Stimulated activated effector memory CD8-positive, alpha-beta T cell treated with anti-CD3 and anti-CD28 coated beads, Interleukin-12 subunit alpha, Interleukin-12 subunit beta, amount 100 ng/mL, for 72 hours (primary cell): ENCODE measurements at regions not wholly inside any gene's neighbourhood (a gene's known extent, or its start where the extent isn't known, plus 50 kb on each side); places are given as distances from the start of the nearest gene placed in this dataset.
"Not testable (repeated sequence)": the region's sequence is repeated elsewhere in the genome, so short reads cannot be mapped to it uniquely, and the experiment has no call there.

Source experiments
- ATAC-seq: fragments of 150-1000 bp; cut with Tn5 transposase; 2 replicates; pipeline ENCODE4 v1.10.0; 2021
- DNase-seq, 2 donors: peaks; one replicate each; pipeline ENCODE4 v3.0.0; 2021 to 2022; ENCODE audit warnings: low spot score in 2 of 2
- H3K27ac Mint-ChIP-seq: one replicate; pipeline ENCODE4 v1.8.0; 2022; ENCODE audit warnings: mild to moderate bottlenecking, mixed read lengths
- H3K36me3 Mint-ChIP-seq: one replicate; pipeline ENCODE4 v1.8.0; 2022; ENCODE audit warnings: mild to moderate bottlenecking, mixed read lengths
- H3K4me1 Mint-ChIP-seq: one replicate; pipeline ENCODE4 v1.8.0; 2022; ENCODE audit warnings: mixed read lengths
- H3K4me3 Mint-ChIP-seq: one replicate; pipeline ENCODE4 v1.8.0; 2022; ENCODE audit warnings: mild to moderate bottlenecking, mixed read lengths
- H3K9me3 Mint-ChIP-seq: one replicate; pipeline ENCODE4 v1.8.0; 2022; ENCODE audit warnings: mixed read lengths

GRCh38 chr1:189274267-189274666 lies 1203.4 kb downstream of the BRINP3 start:
- Mint-ChIP-seq H3K27ac (no peak overlapping the region), H3K9me3 (peaks cover 15% of the 10 kb centered on the region), H3K4me1 (no peaks in the 10 kb centered on the region), H3K4me3 (no peak overlapping the region), H3K36me3 (no peaks in the 10 kb centered on the region)
- no peak for ATAC-seq
- DNase-seq = no peak

DNA sequence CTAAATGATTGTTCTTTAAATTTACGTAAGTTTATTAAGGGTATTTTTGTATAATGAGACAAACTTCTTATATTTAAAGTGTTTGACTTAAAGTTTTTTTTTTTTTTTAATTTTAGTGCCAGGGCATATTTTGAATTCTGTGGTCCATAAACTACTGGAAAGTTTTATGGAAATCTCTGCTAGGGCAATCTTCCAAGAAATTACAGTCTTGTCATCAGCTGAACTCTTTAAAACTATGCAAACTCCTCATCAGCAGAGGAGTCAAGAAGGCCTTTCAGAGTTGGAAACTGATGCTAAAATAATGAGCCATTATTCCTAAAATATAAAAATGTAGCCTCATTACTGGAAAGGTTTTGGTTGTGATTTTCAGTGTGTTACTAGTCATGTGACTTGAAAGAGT lies 1201.9 kb downstream of the BRINP3 start:
- no peaks in the 10 kb centered on the region for H3K4me1 Mint-ChIP-seq
- no peak for ATAC-seq
- no peak overlapping the region for H3K27ac Mint-ChIP-seq
- H3K9me3 Mint-ChIP-seq = peaks cover 15% of the 10 kb centered on the region
- H3K4me3 Mint-ChIP-seq = no peak overlapping the region
- no peak for DNase-seq
- H3K36me3 Mint-ChIP-seq = no peaks in the 10 kb centered on the region

DNA sequence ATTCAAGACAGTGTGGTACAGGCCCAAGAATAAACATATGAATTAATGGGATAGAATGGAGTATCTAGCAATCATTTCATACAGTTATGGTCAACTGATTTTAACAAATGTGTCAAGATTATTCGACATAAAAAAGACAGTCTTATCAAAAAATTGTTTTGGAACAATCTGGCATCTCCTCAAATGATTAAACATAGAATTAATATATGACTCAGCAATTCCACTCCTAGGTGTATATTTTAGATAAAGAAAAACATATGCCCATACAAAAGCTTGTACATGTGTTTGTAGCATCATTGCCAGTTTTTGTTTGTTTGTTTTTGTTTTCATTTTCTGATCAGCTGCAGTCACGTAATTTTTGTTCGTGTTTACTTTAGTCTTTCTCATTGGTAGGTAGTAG lies 1188.3 kb downstream of the BRINP3 start:
- Mint-ChIP-seq H3K9me3 (peaks cover 15% of the 10 kb centered on the region), H3K27ac (no peak overlapping the region), H3K4me3 (no peak overlapping the region), H3K4me1 (no peaks in the 10 kb centered on the region), H3K36me3 (no peaks in the 10 kb centered on the region)
- ATAC-seq = no peak
- no peak for DNase-seq

DNA sequence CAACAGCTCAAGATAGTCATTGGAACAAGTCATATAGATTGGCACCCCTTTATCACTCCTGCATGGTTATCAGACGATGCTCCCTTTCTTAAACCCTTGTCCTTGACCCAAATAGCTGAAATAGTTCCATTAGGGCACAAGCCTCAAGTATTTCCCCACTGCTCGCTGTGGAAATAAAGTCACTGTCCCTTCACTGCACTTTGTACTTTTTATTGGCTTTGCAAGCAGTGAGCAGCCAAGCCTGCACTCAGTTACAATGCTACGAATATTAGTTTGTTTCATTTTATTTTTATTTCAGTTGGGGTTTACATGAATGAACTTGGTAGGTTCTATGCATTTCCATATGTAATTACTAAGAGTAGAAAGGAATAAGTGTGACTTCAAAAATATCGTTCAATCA lies 1176.4 kb downstream of the BRINP3 start:
- no peaks in the 10 kb centered on the region for H3K4me1 Mint-ChIP-seq
- no peak overlapping the region for H3K27ac Mint-ChIP-seq
- ATAC-seq (no peak), DNase-seq (no peak)
- H3K4me3 Mint-ChIP-seq = no peak overlapping the region
- H3K36me3 Mint-ChIP-seq = no peaks in the 10 kb centered on the region
- H3K9me3 Mint-ChIP-seq = peaks cover 21% of the 10 kb centered on the region

DNA sequence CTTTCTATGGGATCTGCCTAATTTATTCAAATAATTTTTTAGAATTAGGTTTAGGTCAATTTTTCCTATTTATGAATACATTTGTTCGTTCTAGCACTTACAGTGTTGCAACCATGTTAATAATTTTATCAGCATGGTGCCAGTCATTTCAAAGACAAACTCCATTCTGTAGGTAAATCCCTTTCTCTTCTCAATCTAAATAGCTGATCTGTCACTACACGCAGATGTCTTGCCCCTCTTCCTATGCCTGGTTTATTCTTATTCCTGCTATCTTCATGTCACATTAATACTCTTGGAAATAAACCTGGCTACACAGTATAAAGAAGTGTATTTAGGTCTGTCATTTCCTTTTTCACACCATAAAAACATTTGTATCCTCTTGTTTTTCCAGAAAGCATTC lies 1172.4 kb downstream of the BRINP3 start:
- peaks cover 14% of the 10 kb centered on the region for H3K9me3 Mint-ChIP-seq
- H3K4me3 Mint-ChIP-seq = no peak overlapping the region
- no peak for ATAC-seq
- H3K27ac Mint-ChIP-seq = no peak overlapping the region
- DNase-seq = no peak
- no peaks in the 10 kb centered on the region for H3K36me3 Mint-ChIP-seq
- H3K4me1 Mint-ChIP-seq = no peaks in the 10 kb centered on the region

DNA sequence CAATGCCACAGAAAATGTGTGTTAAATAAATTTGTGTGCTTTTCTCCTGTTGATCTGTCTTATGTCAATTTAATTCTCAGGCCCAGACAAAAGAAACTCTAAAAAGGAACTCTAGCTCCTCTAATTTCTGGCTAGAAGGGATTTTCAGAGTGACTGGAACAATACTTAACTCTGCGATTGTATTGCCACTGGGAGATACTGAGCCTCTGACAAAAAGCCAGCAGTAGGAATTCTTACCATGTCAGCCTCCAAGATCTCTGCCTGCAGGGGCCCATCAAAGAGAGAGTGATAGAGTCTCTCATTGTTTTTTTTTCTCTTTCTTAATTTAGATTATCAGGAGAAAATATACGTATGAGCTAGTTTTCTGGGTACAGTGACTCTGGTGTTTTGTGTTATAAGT lies 1165.7 kb downstream of the BRINP3 start:
- ATAC-seq (no peak), DNase-seq (no peak)
- Mint-ChIP-seq H3K27ac (no peak overlapping the region), H3K4me3 (no peak overlapping the region), H3K4me1 (no peaks in the 10 kb centered on the region), H3K9me3 (peaks cover 31% of the 10 kb centered on the region), H3K36me3 (no peaks in the 10 kb centered on the region)

- no peak for DNase-seq
- Mint-ChIP-seq H3K4me3 (no peak overlapping the region), H3K36me3 (no peaks in the 10 kb centered on the region), H3K4me1 (no peaks in the 10 kb centered on the region), H3K27ac (no peak overlapping the region), H3K9me3 (peaks cover 31% of the 10 kb centered on the region)
- ATAC-seq = no peak
Measured at GRCh38 chr1:189312499-189312898, 1165.2 kb downstream of the BRINP3 start.

- Mint-ChIP-seq H3K27ac (no peak overlapping the region), H3K4me1 (no peaks in the 10 kb centered on the region), H3K9me3 (peaks cover 39% of the 10 kb centered on the region), H3K36me3 (no peaks in the 10 kb centered on the region), H3K4me3 (no peak overlapping the region)
- DNase-seq (no peak), ATAC-seq (no peak)
Measured at GRCh38 chr1:189313488-189313887, 1164.2 kb downstream of the BRINP3 start.

- no peak overlapping the region for H3K4me3 Mint-ChIP-seq
- DNase-seq (no peak), ATAC-seq (no peak)
- no peak overlapping the region for H3K27ac Mint-ChIP-seq
- H3K36me3 Mint-ChIP-seq = no peaks in the 10 kb centered on the region
- peaks cover 42% of the 10 kb centered on the region for H3K9me3 Mint-ChIP-seq
- H3K4me1 Mint-ChIP-seq = no peaks in the 10 kb centered on the region
Measured at GRCh38 chr1:189315035-189315901, 1162.4 kb downstream of the BRINP3 start.

DNA sequence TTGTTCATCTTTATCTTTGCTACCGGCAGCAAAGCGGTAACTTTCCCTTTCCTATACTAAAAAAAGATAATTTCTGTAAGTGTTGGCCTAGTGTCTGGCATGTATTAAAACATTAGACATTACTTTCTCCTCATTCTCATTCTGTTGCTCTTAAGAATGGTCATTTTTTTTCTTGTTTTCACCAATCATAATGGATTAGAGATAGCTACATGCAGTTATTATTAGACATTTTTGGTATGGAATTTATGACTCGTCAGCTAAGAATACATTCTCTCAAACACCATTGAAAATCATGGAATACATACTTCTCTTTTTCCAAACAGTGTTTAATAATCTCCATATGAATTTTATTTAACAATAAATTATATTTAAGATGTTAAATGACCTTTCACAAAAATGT lies 1154.6 kb downstream of the BRINP3 start:
- Mint-ChIP-seq H3K4me1 (no peaks in the 10 kb centered on the region), H3K9me3 (peaks cover 13% of the 10 kb centered on the region), H3K36me3 (no peaks in the 10 kb centered on the region), H3K4me3 (no peak overlapping the region), H3K27ac (no peak overlapping the region)
- no peak for ATAC-seq
- no peak for DNase-seq

- not testable (repeated sequence) for H3K27ac Mint-ChIP-seq, DNase-seq, H3K4me3 Mint-ChIP-seq, ATAC-seq, H3K4me1 Mint-ChIP-seq, H3K36me3 Mint-ChIP-seq
- H3K9me3 Mint-ChIP-seq = peaks cover 20% of the 10 kb centered on the region
Measured at GRCh38 chr1:189331071-189331470, 1146.6 kb downstream of the BRINP3 start.

DNA sequence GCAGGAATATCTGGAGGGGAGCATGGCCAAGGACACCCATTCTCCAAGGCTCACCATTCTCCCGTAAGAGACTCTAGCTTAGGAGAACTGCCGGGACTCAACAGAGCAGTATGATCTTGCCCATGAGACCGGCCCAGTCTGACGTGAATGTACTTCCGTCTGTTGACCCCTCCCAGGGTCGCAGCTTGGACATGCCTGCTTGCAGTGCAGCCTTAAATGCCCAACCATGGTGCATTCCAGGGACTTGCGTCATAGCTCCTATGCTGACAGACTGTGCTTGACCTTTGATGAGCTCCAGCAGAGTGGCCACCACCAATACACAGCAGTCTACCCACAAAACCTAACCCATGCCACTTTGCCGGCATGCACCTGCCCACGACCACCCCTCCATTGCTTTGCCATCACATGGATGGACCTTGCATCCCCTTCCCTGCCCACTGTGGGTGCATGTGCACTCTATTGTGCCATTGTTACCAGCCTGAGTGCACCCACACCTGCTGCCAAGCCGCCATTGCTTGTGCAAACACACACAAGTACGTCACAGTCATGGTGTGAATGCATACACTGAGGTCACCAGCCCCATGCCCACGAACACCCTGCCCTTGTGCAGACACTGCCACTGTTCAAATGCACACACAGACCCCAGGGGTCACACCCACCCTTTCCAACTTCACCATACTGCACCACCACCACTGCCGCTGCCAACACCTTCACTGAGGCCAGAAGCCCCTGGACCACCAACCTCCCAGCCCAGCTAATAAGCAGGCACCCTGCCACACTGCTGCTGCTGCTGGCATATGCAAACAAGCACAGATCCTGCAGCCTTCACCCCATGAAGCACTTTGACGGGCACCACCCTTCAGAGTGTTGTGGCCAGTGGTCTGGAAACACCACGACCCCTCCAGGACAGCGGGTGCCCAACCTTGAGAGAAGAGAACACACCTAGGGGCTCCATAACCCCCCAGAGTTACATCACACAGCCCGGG lies 1141.3 kb downstream of the BRINP3 start:
- H3K27ac Mint-ChIP-seq = no peak overlapping the region
- DNase-seq (no peak), ATAC-seq (no peak)
- no peaks in the 10 kb centered on the region for H3K36me3 Mint-ChIP-seq
- H3K4me1 Mint-ChIP-seq = no peaks in the 10 kb centered on the region
- H3K4me3 Mint-ChIP-seq = no peak overlapping the region
- peaks cover 8% of the 10 kb centered on the region for H3K9me3 Mint-ChIP-seq

DNA sequence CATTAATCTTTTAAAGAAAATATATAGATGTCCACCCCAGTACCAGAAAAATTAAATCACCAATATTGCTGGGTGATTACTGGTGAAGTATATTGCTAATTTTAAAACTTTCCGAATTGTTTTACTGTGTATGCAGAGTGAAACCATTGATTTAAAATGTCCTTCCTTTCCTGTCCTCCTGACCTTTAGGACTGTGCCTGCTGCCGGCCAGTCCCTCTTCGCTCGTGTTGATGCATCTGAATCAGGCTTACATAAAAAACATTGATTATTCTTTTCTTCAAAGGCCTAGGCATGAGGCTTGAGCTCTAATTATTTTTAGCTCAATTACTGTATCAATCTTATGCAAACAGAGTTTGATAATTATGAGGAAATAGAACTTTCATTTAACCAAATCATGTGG lies 1128.1 kb downstream of the BRINP3 start:
- Mint-ChIP-seq H3K4me3 (no peak overlapping the region), H3K9me3 (peaks cover 20% of the 10 kb centered on the region), H3K4me1 (no peaks in the 10 kb centered on the region), H3K36me3 (no peaks in the 10 kb centered on the region), H3K27ac (no peak overlapping the region)
- DNase-seq (no peak), ATAC-seq (no peak)

DNA sequence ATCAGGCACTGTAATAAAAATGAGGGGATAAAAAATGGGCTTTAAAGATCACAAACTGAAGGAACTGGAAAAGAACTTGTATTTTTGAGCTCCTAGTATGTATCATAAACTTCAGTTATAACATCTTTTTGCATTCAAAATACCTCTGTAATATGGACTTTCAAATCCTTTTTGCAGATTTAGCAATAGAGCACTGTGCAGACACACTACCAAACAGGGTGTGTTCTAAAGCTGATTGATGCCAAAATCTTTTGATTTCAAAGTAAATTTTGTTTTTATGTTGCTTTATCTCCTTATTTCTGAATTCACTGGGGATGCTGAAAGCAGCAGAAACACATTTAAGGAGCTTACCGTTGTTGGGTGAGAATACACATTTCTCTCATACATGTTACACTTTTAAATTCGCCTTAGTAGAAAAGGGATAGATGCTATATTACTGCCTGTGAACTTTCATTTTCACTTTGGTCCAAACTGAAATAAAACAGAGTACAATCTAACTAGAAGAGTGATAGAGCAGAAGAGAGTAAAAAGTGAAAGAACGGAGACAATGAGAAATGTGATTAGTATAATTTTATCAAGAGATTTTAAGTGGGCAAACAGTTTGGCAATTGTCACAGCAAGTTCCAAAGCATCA lies 1126.6 kb downstream of the BRINP3 start:
- Mint-ChIP-seq H3K4me1 (no peaks in the 10 kb centered on the region), H3K4me3 (no peak overlapping the region), H3K27ac (no peak overlapping the region), H3K9me3 (peaks cover 26% of the 10 kb centered on the region), H3K36me3 (no peaks in the 10 kb centered on the region)
- no peak for DNase-seq
- ATAC-seq = no peak

- ATAC-seq (no peak), DNase-seq (no peak)
- Mint-ChIP-seq H3K4me1 (no peaks in the 10 kb centered on the region), H3K27ac (no peak overlapping the region), H3K36me3 (no peaks in the 10 kb centered on the region), H3K4me3 (no peak overlapping the region), H3K9me3 (peaks cover 25% of the 10 kb centered on the region)
Measured at GRCh38 chr1:189351960-189352359, 1125.7 kb downstream of the BRINP3 start.
